ENCODE measurements at regions not wholly inside any gene's neighbourhood (a gene's known extent, or its start where the extent isn't known, plus 50 kb on each side); places are given as distances from the start of the nearest gene placed in this dataset.

GRCh38 chr16:56073508-56073907, 117.8 kb upstream of the GNAO1 start:
- Histone ChIP-seq H3K27ac (ENCODE audit: low read depth, low read length) (no peak overlapping the region), H3K36me3 (ENCODE audit: insufficient read depth, low read length) (no peaks in the 10 kb centered on the region), H3K27me3 (ENCODE audit: insufficient read depth, low read length) (no peaks in the 10 kb centered on the region), H3K79me2 (ENCODE audit: insufficient read depth, low read length) (no peaks in the 10 kb centered on the region), H3K4me2 (ENCODE audit: insufficient read depth, low read length) (no peak overlapping the region), H4K20me1 (ENCODE audit: insufficient read depth, low read length) (no peaks in the 10 kb centered on the region), H3K9me3 (ENCODE audit: low read depth, low read length) (no peaks in the 10 kb centered on the region), H3K4me3 (ENCODE audit: insufficient read depth, low read length) (no peak overlapping the region), H3K4me1 (ENCODE audit: insufficient read depth, low read length) (no peaks in the 10 kb centered on the region), H2AFZ (ENCODE audit: low read length) (no peak overlapping the region)
- TF ChIP-seq CTCF (IDR thresholded peaks at IDR 0.05; ENCODE audit: extremely low read depth, low read depth, low read length): no peak
- no peak for DNase-seq (ENCODE audit: insufficient read length, low spot score, missing footprints)

- no peak for DNase-seq (ENCODE audit: insufficient read length, low spot score, missing footprints)
- Histone ChIP-seq H3K4me2 (ENCODE audit: insufficient read depth, low read length) (no peak overlapping the region), H3K36me3 (ENCODE audit: insufficient read depth, low read length) (no peaks in the 10 kb centered on the region), H3K27ac (ENCODE audit: low read depth, low read length) (no peak overlapping the region), H3K9me3 (ENCODE audit: low read depth, low read length) (no peaks in the 10 kb centered on the region), H3K4me3 (ENCODE audit: insufficient read depth, low read length) (no peak overlapping the region), H3K27me3 (ENCODE audit: insufficient read depth, low read length) (no peaks in the 10 kb centered on the region), H4K20me1 (ENCODE audit: insufficient read depth, low read length) (no peaks in the 10 kb centered on the region), H2AFZ (ENCODE audit: low read length) (no peak overlapping the region), H3K4me1 (ENCODE audit: insufficient read depth, low read length) (no peaks in the 10 kb centered on the region), H3K79me2 (ENCODE audit: insufficient read depth, low read length) (no peaks in the 10 kb centered on the region)
- no peak for TF ChIP-seq CTCF (IDR thresholded peaks at IDR 0.05; ENCODE audit: extremely low read depth, low read depth, low read length)
Observed at GRCh38 chr16:56072096-56072495, 119.2 kb upstream of the GNAO1 start.

GRCh38 chr16:56068816-56069215, 122.5 kb upstream of the GNAO1 start:
- Histone ChIP-seq H3K36me3 (ENCODE audit: insufficient read depth, low read length) (no peaks in the 10 kb centered on the region), H3K27ac (ENCODE audit: low read depth, low read length) (no peak overlapping the region), H3K4me3 (ENCODE audit: insufficient read depth, low read length) (no peak overlapping the region), H3K9me3 (ENCODE audit: low read depth, low read length) (no peaks in the 10 kb centered on the region), H3K27me3 (ENCODE audit: insufficient read depth, low read length) (no peaks in the 10 kb centered on the region), H2AFZ (ENCODE audit: low read length) (no peak overlapping the region), H3K4me2 (ENCODE audit: insufficient read depth, low read length) (no peak overlapping the region), H4K20me1 (ENCODE audit: insufficient read depth, low read length) (no peaks in the 10 kb centered on the region), H3K4me1 (ENCODE audit: insufficient read depth, low read length) (no peaks in the 10 kb centered on the region), H3K79me2 (ENCODE audit: insufficient read depth, low read length) (no peaks in the 10 kb centered on the region)
- no peak for TF ChIP-seq CTCF (IDR thresholded peaks at IDR 0.05; ENCODE audit: extremely low read depth, low read depth, low read length)
- no peak for DNase-seq (ENCODE audit: insufficient read length, low spot score, missing footprints)

- no peak for DNase-seq (ENCODE audit: insufficient read length, low spot score, missing footprints)
- H3K27me3 ChIP-seq (ENCODE audit: insufficient read depth, low read length): no peaks in the 10 kb centered on the region
- no peak overlapping the region for H3K4me3 ChIP-seq (ENCODE audit: insufficient read depth, low read length)
- no peak overlapping the region for H3K4me2 ChIP-seq (ENCODE audit: insufficient read depth, low read length)
- H3K36me3 ChIP-seq (ENCODE audit: insufficient read depth, low read length): no peaks in the 10 kb centered on the region
- H4K20me1 ChIP-seq (ENCODE audit: insufficient read depth, low read length): no peaks in the 10 kb centered on the region
- H3K4me1 ChIP-seq (ENCODE audit: insufficient read depth, low read length): no peaks in the 10 kb centered on the region
- no peaks in the 10 kb centered on the region for H3K79me2 ChIP-seq (ENCODE audit: insufficient read depth, low read length)
- H3K9me3 ChIP-seq (ENCODE audit: low read depth, low read length): no peaks in the 10 kb centered on the region
- H2AFZ ChIP-seq (ENCODE audit: low read length): no peak overlapping the region
- H3K27ac ChIP-seq (ENCODE audit: low read depth, low read length): no peak overlapping the region
- TF ChIP-seq CTCF (IDR thresholded peaks at IDR 0.05; ENCODE audit: extremely low read depth, low read depth, low read length): no peak
Observed at GRCh38 chr16:56068314-56068713, 123.0 kb upstream of the GNAO1 start.

All from osteoblast (primary cell).